H7 (cell line): ENCODE measurements at regions not wholly inside any gene's neighbourhood (a gene's known extent, or its start where the extent isn't known, plus 50 kb on each side); places are given as distances from the start of the nearest gene placed in this dataset.
A peak's percentile ranks its signal among the peaks of the same experiment; 100 is the strongest.
"Not testable (repeated sequence)": the region's sequence is repeated elsewhere in the genome, so short reads cannot be mapped to it uniquely, and the experiment has no call there.

Source experiments
- DNase-seq: peaks from one replicate; pipeline ENCODE4 v3.0.0; 2012
- H3K27me3 ChIP-seq: 2 replicates; pipeline ENCODE4 v1.6.0; 2011; ENCODE audit warnings: mild to moderate bottlenecking, low read length; ENCODE audit not compliant: control insufficient read depth, insufficient read depth
- H3K36me3 ChIP-seq: replicated peaks from 2 replicates; pipeline ENCODE4 v1.5.1; 2011; ENCODE audit warnings: low read length; ENCODE audit not compliant: control insufficient read depth, insufficient read depth
- H3K4me3 ChIP-seq: 2 replicates; pipeline ENCODE4 v1.5.1; 2011; ENCODE audit warnings: low read depth, mild to moderate bottlenecking, control low read depth, low read length, moderate library complexity; ENCODE audit not compliant: insufficient read depth

DNA sequence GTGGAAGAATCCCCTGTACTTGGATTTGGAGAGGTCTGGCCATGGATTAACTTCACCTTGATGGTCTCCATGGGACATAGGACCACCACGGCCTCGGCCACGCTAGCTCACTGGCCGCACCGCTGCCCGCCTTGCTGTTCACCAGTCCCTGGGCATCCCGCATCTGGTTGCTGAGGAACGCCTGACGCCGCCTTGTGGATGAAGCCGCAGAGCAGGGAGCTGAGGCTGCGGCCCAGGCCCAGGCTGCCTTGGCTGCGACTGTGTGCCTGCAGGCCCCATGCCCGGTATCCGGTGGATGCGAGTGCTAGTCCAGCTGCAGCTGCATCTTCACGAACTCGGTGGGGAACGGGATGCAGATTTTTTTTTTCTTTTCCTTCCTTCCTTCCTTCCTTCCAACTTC lies 1407.1 kb downstream of the UQCRFS1 start:
- H3K4me3 ChIP-seq, result no peak overlapping the region
- DNase-seq, result peak; percentile 13
- H3K36me3 ChIP-seq, result no peaks in the 10 kb centered on the region
- no peaks in the 10 kb centered on the region for H3K27me3 ChIP-seq

DNA sequence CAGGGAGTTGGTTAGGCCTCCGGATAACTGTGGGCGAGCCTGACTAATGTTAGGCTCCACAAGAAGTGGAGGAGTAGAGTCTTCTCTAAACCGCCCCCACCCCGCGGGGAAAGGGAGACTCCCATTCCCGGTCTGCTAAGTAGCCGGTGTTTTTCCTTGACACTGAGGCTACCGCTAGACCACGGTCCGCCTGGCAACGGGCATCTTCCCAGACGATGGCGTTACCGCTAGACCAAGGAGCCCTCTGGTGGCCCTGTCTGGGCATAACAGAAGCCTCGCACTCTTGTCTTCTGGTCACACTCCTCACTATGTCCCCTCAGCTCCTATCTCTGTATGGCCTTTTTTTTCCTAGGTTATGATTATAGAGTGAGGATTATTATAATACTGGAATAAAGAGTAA lies 1410.7 kb downstream of the UQCRFS1 start:
- H3K4me3 ChIP-seq, H3K27me3 ChIP-seq, DNase-seq, H3K36me3 ChIP-seq: not testable (repeated sequence)

DNA sequence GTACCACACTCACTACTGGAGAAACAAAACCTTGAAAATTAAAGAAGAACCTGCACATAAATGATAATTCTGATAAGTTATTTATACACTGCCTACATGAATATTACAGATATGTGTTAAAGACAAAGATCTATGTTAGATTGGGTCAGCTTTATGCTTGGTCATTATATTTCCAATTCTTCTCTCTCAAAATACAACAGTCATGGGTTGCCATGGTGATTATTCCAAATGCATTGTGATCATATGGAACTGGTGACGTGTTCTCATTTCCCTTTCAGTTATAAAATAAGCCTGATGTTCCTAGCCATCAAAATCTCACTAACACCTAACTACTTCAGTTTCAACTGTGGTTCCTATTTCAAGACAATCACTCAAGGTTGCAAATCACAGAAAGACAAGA lies 1416.4 kb downstream of the UQCRFS1 start:
- no peak for DNase-seq
- no peak overlapping the region for H3K4me3 ChIP-seq
- no peaks in the 10 kb centered on the region for H3K27me3 ChIP-seq
- no peaks in the 10 kb centered on the region for H3K36me3 ChIP-seq

DNA sequence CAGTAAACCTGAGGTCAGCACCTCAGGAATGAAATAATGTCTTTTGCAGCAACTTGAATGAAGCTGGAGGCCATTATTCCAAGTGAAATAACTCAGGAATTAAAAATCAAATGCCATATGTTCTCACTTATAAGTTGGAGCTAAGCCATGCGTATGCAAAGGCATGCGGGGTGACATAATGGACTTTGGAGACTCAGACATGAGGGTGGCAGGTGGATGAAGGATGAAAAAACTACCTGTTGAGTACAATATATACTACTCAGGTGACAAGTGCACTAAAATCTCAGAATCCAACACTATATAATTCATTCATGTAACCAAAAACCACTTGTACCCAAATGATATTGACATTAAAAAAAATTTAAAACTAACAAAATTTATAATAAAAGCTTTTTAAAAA lies 1416.9 kb downstream of the UQCRFS1 start:
- H3K36me3 ChIP-seq, result no peaks in the 10 kb centered on the region
- no peaks in the 10 kb centered on the region for H3K27me3 ChIP-seq
- no peak for DNase-seq
- H3K4me3 ChIP-seq, result no peak overlapping the region

DNA sequence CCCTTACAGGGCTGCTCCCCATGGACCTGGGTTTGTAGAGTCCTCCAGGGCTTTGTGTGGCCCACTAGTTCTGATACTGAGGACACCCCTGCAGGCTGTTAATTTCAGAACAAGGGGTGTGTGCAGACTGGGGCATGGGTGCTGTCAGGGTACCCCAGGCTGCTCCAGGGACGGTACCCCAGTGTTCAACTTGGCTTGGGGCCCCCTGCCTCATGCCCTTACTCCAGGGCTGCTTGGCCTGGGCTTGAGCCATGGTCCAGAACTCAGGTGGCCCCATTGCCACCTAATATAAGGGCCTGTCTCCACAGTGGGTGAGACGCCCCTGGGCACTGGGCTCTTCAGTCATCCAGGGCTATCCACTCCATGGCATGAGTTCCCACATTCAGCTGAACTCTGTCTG lies 1417.6 kb downstream of the UQCRFS1 start:
- no peak for DNase-seq
- Histone ChIP-seq H3K27me3 (no peaks in the 10 kb centered on the region), H3K4me3 (no peak overlapping the region), H3K36me3 (no peaks in the 10 kb centered on the region)

DNA sequence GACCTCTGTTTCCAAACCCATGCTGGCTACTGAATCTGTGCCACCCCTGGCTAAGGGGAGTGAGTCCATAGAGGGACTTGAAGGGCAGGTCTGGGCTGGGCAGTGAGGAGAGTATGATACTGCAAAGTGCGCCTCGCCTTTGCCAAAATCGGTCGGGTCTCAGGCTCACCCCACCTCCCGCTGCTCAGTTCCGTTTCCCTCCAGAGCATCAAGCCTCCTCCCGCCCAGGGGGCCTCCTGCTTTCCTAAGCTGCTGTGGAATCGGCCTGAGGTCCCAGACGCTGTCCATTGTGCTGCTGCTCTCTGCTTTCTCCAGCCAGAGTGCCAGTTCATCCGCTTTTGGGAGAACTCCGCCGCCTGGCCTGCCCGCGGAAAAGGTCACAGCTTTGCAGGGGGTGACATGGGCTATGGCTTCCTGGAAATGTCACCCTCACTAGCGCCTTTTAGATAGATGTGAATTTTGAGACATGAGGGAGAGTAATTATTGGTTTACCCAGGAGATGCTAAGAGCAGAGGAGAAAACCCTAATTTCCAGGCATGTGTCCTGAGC lies 1418.4 kb downstream of the UQCRFS1 start:
- Histone ChIP-seq H3K27me3 (no peaks in the 10 kb centered on the region), H3K4me3 (peak overlapping the region; percentile 92), H3K36me3 (no peaks in the 10 kb centered on the region)
- DNase-seq, result peak; percentile 56

DNA sequence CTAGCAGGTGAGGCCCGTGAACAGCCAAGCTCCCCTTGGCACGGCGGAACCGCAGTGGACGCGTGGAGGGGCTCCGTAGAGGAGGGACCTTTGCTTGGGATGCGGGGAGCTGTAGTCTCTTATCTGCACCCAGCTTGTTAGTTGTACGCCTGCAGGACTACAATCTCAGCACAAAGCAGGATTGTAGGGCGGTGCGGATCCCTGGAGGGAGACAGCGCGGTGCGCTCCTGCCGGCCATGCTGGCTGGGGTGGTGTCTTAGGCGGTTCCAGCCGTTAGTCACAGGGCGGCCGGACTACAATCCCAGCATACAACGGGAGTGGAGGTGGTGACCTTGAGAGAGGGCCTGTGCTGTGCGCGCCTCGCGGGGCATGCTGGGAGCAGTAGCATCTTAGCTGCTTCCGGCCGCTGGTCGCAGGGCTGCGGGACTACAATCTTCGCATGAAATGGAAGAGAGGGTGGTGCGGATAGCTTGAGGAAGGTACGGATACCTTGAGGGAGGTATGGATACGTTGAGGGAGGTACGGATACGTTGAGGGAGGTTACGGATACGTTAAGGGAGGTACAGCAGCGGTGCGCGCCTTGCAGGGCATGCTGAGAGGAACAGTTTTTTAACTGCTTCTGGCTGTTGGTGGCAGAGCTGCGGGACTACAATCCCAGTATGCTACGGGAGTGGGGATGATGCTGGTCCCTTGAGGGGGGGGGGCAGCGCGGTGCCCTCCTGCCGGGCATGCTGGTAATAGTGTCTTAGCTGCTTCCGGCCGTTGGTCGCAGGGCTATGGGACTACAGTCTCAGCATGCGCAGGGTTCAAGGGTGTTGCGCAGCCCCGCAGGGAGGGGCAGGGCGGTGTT lies 1419.1 kb downstream of the UQCRFS1 start:
- H3K36me3 ChIP-seq, result no peaks in the 10 kb centered on the region
- no peaks in the 10 kb centered on the region for H3K27me3 ChIP-seq
- peak; percentile 87 for DNase-seq
- H3K4me3 ChIP-seq, result peak overlapping the region; percentile 92

DNA sequence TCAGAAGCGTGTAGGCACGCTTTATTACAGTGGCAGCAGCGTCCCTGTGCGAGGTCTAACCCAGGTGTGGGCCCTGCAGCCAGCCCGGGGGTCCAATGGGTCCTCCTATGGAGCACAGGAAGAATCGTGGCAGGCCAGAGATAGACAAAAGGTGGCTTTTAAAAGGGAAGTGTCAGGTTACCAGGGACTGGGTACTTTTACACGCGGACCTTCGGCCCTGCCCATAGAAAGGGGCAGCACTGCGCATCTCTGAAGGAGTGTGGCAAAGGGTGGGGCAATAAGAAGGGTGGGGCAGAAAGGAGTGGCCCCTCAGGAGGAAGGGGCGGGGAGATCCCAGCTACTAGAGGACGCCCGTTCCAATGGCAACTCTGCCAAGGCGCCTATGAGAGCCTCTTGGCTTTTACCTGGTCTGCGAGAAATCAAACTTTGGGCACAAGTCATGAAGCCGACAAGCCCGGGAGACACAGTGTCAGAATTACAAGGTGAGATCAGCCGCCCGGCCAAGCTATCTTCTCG lies 1419.8 kb downstream of the UQCRFS1 start:
- peak; percentile 84 for DNase-seq
- peak overlapping the region; percentile 92 for H3K4me3 ChIP-seq
- H3K27me3 ChIP-seq, result no peaks in the 10 kb centered on the region
- no peaks in the 10 kb centered on the region for H3K36me3 ChIP-seq

DNA sequence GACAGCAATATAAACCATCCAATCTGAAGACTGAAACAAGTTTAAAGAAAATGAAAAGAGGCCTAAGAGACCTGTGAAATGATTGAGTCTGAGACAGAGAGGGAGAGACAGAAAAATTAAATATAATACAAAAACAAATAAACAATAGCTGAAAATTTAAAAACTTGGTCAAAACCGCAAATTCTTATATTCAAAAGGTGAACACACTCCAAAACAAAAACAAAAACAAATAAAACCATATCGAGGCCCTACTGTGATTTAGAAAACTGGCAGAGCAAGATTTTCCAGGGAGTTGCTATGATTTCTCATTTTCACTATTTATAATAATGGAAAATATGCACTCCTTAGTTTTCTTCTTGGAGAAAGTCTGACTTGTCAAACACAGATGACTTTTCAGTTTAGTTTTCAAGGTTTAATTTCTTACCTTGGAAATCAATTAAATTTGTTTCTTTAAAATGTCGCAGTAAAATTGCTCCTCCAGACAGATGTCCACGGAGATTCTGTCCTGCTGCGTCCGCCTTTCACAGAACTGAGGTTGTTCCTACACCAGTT lies 1420.3 kb downstream of the UQCRFS1 start:
- H3K27me3 ChIP-seq, result no peaks in the 10 kb centered on the region
- H3K36me3 ChIP-seq, result no peaks in the 10 kb centered on the region
- peak overlapping the region; percentile 92 for H3K4me3 ChIP-seq
- DNase-seq, result no peak

DNA sequence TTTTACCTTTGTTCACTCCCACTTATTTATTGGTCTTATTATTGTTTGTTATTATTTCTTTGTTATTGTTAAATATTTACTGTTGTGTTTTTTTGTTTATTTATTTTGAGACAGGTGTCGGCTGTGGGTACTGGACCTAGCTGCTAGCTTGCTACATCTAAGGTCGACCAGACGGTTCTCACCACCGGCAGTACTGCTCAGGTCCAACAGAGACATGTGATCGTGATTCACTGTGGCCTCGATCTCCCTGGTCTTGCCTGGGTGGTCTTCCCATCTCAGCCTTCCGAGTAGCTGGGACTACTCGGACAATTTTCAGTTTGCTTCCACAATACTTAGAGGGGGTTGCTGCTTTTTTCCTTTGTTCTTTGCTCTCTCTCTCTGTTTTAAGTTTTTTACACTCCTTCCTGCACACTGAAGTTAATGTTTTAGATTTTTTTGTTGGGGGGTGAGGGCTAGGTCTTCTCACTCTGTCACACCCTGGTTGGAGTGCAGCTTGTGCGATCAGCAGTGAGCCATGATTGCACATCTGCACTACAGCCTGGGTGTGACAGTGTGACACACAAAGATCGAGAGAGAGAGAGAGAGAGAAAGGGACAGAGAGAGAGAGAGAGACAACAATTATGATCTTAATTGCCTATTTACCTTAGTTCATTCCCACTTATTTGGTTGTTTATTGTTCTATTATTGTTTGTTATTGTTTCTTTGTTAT lies 1432.4 kb downstream of the UQCRFS1 start:
- Histone ChIP-seq H3K4me3 (no peak overlapping the region), H3K36me3 (no peaks in the 10 kb centered on the region), H3K27me3 (no peaks in the 10 kb centered on the region)
- no peak for DNase-seq

DNA sequence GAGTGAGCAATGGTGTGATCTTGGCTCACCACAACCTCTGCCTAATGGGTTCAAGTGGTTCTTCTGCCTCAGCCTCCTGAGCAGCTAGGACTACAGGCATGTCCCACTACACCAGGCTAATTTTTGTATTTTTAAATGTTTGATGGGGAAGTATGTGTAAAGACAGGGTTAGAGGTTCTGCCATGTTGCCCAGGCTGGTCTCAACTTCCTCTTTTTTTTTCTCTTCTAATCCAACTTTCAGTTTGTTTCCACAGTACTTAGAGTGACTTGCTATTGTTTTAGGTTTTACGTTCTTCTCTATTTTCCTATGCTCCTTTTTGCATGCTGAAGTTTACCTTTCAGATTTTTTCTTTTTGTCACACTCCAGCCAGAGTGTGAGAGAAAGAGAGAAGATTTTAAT lies 1433.0 kb downstream of the UQCRFS1 start:
- no peaks in the 10 kb centered on the region for H3K36me3 ChIP-seq
- no peak for DNase-seq
- no peaks in the 10 kb centered on the region for H3K27me3 ChIP-seq
- no peak overlapping the region for H3K4me3 ChIP-seq

DNA sequence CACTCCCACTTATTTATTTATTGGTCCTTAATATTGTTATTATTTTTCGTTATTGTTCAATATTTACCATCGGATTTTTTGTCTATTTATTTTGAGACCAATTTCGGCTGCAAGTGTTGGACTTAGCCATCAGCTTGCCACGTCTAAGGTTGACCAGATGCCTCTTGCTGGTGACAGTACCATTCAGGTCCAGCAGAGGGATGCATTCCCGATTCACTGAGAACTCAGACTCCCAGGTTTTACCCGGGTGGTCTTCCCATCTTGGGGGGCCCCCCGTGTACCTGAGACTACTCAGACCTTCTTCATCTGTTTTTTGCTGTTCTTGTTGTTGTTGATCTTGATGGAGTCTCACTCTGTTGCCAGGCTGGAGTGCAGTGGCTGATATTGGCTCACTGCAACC lies 1435.2 kb downstream of the UQCRFS1 start:
- Histone ChIP-seq H3K4me3 (no peak overlapping the region), H3K36me3 (no peaks in the 10 kb centered on the region; the same call in 1 of the 2 replicates), H3K27me3 (no peaks in the 10 kb centered on the region; the same call in 1 of the 2 replicates)
- DNase-seq, result no peak

DNA sequence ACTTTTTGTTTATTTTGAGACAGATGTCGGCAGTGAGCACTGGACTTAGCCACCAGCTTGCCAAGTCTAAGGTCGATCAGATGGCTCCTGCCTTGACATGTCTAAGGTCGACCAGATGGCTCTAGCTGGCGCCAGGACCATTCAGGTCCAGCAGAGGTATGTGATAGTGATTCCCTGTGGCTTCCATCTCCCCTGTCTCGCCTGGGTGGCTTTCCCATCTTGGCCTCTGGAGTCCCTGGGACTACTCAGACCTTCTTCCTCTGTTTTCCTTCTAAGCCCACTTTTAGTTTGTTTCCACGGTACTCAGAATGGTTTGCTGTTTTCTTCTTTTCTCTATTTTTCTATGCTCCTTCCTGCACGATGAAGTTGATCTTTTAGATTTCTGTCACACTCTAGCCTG lies 1435.7 kb downstream of the UQCRFS1 start:
- no peak overlapping the region for H3K4me3 ChIP-seq
- no peaks in the 10 kb centered on the region; the same call in 1 of the 2 replicates for H3K36me3 ChIP-seq
- H3K27me3 ChIP-seq, result no peaks in the 10 kb centered on the region; the same call in 1 of the 2 replicates
- no peak for DNase-seq

DNA sequence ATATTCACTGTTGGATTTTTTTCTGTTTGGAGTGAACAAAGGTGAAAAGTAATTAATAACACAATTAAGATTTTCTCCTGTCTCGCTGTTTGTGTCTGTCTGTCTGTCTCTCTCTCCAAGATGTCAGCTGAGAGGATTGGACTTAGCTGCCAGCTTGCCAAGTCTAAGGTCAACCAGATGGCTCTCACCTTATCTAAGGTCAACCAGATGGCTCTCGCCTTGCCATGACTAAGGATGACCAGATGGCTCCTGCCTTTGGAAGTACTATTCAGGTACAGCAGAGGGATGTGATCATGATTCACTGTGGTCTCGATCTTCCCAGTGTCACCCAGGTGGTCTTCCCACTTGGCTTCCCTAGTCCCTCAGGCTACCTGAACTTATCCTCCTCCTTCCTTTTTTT lies 1436.4 kb downstream of the UQCRFS1 start:
- Histone ChIP-seq H3K27me3 (no peaks in the 10 kb centered on the region; the same call in 1 of the 2 replicates), H3K36me3 (no peaks in the 10 kb centered on the region; the same call in 1 of the 2 replicates), H3K4me3 (no peak overlapping the region)
- no peak for DNase-seq
